Kidney (tissue), 13 donors: ENCODE measurements at regions not wholly inside any gene's neighbourhood (a gene's known extent, or its start where the extent isn't known, plus 50 kb on each side); places are given as distances from the start of the nearest gene placed in this dataset.
"Not testable (repeated sequence)": the region's sequence is repeated elsewhere in the genome, so short reads cannot be mapped to it uniquely, and the experiment has no call there.

Experiments
- DNase-seq, 5 donors: peaks; one replicate each; pipeline ENCODE4 v3.0.0-alpha.2; 2013 to 2020
- FAIRE-seq: peaks from 2 replicates; lab custom pipeline; 2012; peaks lifted over from hg19 to GRCh38; lab: Jason Lieb, UNC
- H3K27ac ChIP-seq, 2 donors: one replicate each; pipeline ENCODE4 v1.7.0; 2013; ENCODE audit warnings: low read depth in 2 of 2, low read length in 2 of 2, inconsistent platforms in 1 of 2
- H3K27me3 ChIP-seq: one replicate; pipeline ENCODE4 v1.7.1; 2013; ENCODE audit warnings: low read length, inconsistent platforms; ENCODE audit not compliant: control insufficient read depth, insufficient read depth
- H3K36me3 ChIP-seq, 3 donors: one replicate each; pipeline versions ENCODE4 v1.7.0 to v1.7.1; 2013; ENCODE audit warnings: low read length in 3 of 3, control low read depth in 1 of 3, inconsistent platforms in 1 of 3; ENCODE audit not compliant: insufficient read depth in 3 of 3, control insufficient read depth in 2 of 3
- H3K4me1 ChIP-seq, 3 donors: one replicate each; pipeline versions ENCODE4 v1.7.0 to v1.7.1; 2013; ENCODE audit warnings: low read length in 3 of 3, inconsistent platforms in 1 of 3, low read depth in 1 of 3; ENCODE audit not compliant: control insufficient read depth in 2 of 3, insufficient read depth in 2 of 3
- H3K4me3 ChIP-seq, 3 donors: one replicate each; pipeline versions ENCODE4 v1.7.0 to v1.8.1; 2013; ENCODE audit warnings: low read length in 3 of 3, control low read depth in 1 of 3, inconsistent platforms in 1 of 3
- H3K9ac ChIP-seq, 3 donors: one replicate each; pipeline versions ENCODE4 v1.7.0 to v1.7.1; 2013; ENCODE audit warnings: low read length in 3 of 3, control low read depth in 1 of 3, inconsistent platforms in 1 of 3
- H3K9me3 ChIP-seq, 3 donors: one replicate each; pipeline versions ENCODE4 v1.7.0 to v1.7.1; 2013; ENCODE audit warnings: low read length in 3 of 3, control low read depth in 1 of 3, inconsistent platforms in 1 of 3; ENCODE audit not compliant: control insufficient read depth in 2 of 3, insufficient read depth in 1 of 3
- intact Hi-C: fragments of 100-400 bp; cut with DNase I; formaldehyde crosslinking; loops from one replicate; pipeline ENCODE4 v1.11.1; 2022
- TF ChIP-seq, protein P1 (sequence below): IDR thresholded peaks from 3 replicates; pipeline ENCODE4 v1.5.1; 2012; ENCODE audit warnings: mild to moderate bottlenecking, moderate library complexity, borderline replicate concordance; ENCODE audit not compliant: insufficient read depth; ENCODE audit errors: extremely low read depth
- donor health status: control.
- donor health status: control.
- donor health status: control.
- donor health status: control.
- donor health status: control.
- donor health status: DM: yes; HTN: yes; CAD: no.
- donor health status: Normal renal cell carcinoma (clear cell type).

DNA sequence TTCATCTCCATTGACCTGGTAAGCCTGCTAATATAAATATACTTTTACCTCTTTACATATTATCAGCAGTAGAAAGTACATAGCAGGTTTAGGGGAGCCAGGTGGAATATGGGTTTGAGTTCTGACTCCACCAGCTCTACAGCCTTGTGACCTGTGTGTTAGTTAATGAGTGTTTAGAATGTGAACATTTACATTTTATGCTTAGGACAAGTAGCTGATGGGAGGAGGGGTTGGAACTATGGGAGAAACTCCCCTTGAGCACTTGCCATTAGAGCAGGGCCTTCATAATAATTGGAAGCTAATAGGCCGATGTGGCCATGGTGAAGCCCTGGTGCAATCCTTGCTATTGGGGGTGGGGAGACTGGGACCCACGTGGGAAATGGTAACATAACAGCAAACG is 148.3 kb upstream of the NTRK2 start:
- FAIRE-seq, result no peak
- Histone ChIP-seq H3K36me3 (no peaks in the 10 kb centered on the region), H3K27ac (no peak overlapping the region), H3K4me1 (no peaks in the 10 kb centered on the region), H3K4me3 (no peak overlapping the region), H3K27me3 (no peaks in the 10 kb centered on the region), H3K9ac (no peak overlapping the region), H3K9me3 (no peaks in the 10 kb centered on the region)
- DNase-seq, result peak in 2 of 5 donors; percentile 59 to 63
- intact Hi-C loops, result no loop called here
- TF ChIP-seq, protein P1, sequence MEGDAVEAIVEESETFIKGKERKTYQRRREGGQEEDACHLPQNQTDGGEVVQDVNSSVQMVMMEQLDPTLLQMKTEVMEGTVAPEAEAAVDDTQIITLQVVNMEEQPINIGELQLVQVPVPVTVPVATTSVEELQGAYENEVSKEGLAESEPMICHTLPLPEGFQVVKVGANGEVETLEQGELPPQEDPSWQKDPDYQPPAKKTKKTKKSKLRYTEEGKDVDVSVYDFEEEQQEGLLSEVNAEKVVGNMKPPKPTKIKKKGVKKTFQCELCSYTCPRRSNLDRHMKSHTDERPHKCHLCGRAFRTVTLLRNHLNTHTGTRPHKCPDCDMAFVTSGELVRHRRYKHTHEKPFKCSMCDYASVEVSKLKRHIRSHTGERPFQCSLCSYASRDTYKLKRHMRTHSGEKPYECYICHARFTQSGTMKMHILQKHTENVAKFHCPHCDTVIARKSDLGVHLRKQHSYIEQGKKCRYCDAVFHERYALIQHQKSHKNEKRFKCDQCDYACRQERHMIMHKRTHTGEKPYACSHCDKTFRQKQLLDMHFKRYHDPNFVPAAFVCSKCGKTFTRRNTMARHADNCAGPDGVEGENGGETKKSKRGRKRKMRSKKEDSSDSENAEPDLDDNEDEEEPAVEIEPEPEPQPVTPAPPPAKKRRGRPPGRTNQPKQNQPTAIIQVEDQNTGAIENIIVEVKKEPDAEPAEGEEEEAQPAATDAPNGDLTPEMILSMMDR, result no peak

DNA sequence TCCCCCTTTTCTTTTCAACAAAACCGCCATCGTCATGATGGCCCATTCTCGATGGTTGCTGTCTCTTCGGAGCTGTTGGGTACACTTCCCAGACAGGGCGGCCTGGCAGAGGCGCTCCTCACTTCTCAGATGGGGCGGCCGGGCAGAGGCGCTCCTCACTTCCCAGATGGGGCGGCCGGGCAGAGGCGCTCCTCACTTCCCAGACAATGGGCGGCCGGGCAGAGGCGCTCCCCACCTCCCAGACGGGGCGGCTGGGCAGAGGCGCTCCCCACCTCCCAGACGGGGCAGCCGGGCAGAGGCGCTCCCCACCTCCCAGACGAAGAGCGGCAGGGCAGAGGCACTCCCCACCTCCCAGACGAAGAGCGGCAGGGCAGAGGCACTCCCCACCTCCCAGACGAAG is 143.3 kb upstream of the NTRK2 start:
- not testable (repeated sequence) for FAIRE-seq

DNA sequence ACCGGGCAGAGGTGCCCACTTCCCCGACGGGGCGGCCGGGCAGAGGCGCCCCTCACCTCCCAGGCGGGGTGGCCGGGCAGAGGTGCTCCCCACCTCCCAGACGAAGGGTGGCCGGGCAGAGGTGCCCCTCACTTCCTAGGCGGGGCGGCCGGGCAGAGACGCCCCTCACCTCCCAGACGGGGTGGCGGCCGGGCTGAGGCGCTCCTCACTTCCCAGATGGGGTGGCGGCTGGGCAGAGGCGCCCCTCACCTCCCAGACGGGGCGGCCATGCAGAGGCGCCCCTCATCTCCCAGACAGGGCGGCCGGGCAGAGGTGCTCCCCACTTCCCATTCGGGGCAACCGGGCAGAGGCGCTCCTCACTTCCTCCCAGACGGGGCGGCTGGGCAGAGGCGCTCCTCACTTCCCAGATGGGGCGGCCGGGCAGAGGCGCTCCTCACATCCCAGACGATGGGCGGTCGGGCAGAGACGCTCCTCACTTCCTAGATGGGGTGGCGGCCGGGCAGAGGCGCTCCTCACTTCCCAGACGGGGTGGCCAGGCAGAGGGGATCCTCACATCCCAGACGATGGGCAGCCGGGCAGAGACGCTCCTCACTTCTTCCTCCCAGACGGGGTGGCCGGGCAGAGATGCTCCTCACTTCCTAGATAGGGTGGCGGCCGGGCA is 142.3 kb upstream of the NTRK2 start:
- H3K9me3 ChIP-seq, H3K36me3 ChIP-seq, intact Hi-C loops, H3K4me1 ChIP-seq, H3K4me3 ChIP-seq, FAIRE-seq, H3K9ac ChIP-seq, H3K27ac ChIP-seq, H3K27me3 ChIP-seq, DNase-seq: not testable (repeated sequence)

More for the DNA sequence above, 143.3 kb upstream of the NTRK2 start:
- intact Hi-C loops, H3K4me1 ChIP-seq, H3K36me3 ChIP-seq, DNase-seq, H3K9me3 ChIP-seq, H3K27ac ChIP-seq, H3K27me3 ChIP-seq, H3K9ac ChIP-seq, H3K4me3 ChIP-seq: not testable (repeated sequence)

DNA sequence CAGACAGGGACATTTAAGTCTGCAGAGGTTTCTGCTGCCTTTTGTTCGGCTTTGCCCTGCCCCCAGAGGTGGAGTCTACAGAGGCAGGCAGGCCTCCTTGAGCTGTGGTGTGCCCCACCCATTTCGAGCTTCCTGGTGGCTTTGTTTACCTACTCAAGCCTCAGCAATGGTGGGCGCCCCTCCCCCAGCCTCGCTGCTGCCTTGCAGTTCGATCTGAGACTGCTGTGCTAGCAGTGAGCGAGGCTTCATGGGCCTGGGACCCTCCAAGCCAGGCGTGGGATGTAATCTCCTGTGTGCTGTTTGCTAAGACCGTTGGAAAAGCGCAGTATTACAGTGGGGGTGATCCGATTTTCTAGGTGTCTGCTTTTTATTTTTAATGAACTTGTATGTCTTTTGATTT is 133.6 kb upstream of the NTRK2 start:
- H3K9ac ChIP-seq, intact Hi-C loops, H3K27ac ChIP-seq, H3K4me1 ChIP-seq, H3K27me3 ChIP-seq, H3K4me3 ChIP-seq, DNase-seq, FAIRE-seq, H3K36me3 ChIP-seq, H3K9me3 ChIP-seq: not testable (repeated sequence)

DNA sequence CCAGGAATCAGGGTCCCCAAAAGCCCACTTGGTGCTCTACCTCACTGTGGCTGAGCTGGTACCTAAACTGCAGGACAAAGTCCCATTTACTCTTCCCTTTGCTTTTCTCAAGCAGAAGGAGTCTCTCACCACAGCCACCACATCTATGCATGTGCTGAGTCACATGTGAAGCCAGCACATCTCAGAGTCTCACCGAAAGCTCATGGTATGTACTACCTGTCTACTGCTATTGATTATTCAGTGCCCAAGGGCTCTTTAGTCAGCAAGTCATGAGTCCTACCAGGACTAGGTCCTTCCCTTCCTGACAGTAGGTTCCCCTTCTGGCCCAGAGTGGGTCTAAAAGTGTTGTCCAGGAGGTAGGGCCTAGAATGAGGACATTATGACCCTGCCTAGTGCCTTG is 130.7 kb upstream of the NTRK2 start:
- DNase-seq, result no peak
- H3K4me1 ChIP-seq, result no peaks in the 10 kb centered on the region
- TF ChIP-seq, protein P1, result no peak
- no peak overlapping the region for H3K9ac ChIP-seq
- no peak overlapping the region for H3K27ac ChIP-seq
- no peaks in the 10 kb centered on the region for H3K36me3 ChIP-seq
- no peaks in the 10 kb centered on the region for H3K27me3 ChIP-seq
- H3K9me3 ChIP-seq, result no peaks in the 10 kb centered on the region
- no peak overlapping the region for H3K4me3 ChIP-seq
- intact Hi-C loops, result no loop called here
- FAIRE-seq, result no peak
